ENCODE measurements at regions not wholly inside any gene's neighbourhood (a gene's known extent, or its start where the extent isn't known, plus 50 kb on each side); places are given as distances from the start of the nearest gene placed in this dataset.

DNA sequence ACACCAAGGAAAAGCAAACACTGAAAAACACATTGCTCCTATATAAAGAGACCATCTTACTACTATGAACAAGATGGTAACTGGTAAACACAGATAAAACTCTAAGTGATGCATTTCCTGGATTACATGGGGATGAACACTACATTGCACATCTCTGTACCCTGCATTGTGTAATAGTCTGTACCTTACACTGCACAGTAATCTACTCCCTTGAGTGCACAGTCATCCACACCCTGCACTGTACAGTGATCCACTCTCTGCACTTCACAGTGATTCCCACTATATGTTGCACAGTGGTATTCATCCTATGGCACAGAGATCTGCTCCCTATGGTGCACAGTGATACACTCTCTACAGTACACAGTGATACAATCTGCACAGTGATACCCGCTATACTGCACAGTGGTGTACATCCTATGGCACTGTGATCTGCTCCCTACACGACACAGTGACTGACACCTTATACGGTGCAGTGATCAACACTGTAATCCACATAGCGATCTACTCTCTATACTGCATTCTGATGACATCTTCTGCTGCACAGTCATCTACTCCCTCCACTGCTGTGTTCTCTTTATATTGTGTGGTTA, 462.2 kb upstream of the RGPD4 start:
- DNase-seq (ENCODE audit: low read depth) = no peak

- DNase-seq (ENCODE audit: low read depth) = no peak
Measured at GRCh38 chr2:107374249-107374648, 452.4 kb upstream of the RGPD4 start.

DNA sequence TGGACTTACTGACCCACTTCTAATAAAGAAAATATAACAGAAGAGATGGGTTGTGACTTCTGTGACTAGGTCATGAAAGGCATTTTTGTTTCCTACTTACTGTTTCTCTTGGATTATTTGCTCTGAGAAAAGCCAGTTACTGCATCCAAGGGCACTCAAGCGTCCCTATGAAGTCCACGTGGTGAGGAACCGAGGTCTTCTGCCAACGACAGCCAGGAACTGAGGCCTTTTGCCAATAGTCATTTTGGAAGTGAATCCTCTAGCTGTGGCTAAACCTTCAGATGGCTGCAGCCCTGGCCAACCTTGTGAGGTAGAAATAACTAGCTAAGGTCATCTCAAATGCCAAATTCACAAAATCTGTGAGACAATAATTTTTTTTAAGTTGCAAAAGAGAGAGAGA, 449.8 kb upstream of the RGPD4 start:
- no peak for DNase-seq (ENCODE audit: low read depth)

GRCh38 chr2:107380912-107381311, 445.8 kb upstream of the RGPD4 start:
- no peak for DNase-seq (ENCODE audit: low read depth)

DNA sequence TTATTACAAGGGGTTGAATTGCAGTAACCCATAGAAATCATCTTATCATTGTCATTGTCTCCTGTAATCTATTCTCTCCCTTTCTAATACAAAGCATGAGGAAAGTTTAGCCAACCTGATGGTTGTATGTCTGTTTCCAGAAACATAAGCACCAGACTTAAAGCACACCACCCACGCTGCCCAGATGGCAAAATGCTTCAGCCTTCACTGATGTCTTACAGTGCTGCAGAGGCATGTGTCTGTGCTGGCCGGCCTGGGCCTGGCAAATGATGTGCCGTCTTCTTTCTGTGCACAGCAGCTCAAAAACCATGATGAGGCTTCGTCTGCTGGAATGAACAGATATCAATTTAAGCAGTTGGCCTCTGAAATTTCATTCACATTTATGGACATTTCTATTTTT, 443.0 kb upstream of the RGPD4 start:
- DNase-seq (ENCODE audit: low read depth) = no peak

DNA sequence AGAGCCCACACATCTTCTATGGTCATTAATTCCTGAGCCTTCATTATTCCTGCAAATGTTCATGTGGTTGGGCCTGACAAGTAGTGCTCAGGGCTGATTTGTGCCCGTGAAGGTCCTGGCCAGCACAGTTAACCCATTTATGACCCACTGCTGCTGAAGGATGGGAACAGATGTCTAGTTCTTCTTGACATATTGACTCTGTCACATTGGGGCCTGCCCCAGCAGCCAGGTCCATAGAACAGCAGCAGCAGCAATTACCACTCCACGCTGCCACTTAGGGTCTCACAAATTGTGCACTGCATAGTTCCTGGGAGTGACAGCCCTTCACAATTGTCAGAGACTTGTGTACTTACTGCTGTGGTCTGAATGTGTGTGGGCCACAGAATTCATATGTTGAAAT, 442.3 kb upstream of the RGPD4 start:
- no peak for DNase-seq (ENCODE audit: low read depth)

DNA sequence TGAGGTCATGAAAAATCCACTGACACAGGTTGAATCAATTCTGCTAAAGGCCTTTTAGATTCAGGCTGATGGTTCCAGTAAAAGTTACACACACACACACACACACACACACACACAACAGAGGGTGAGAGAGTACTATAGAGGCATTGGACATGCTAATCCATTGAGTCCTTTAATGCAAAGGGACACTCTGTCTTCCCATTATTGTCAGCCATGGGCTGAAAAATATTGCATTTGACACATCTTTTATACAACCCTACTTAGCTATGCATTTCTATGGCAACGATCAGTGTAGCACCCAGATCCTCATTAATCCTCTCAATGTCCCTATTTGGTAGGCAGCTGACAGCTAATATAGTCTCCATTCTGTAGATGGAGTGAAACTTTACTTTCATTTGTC, 440.8 kb upstream of the RGPD4 start:
- no peak for DNase-seq (ENCODE audit: low read depth)

GRCh38 chr2:107392241-107392704, 434.4 kb upstream of the RGPD4 start:
- DNase-seq (ENCODE audit: low read depth) = no peak

DNA sequence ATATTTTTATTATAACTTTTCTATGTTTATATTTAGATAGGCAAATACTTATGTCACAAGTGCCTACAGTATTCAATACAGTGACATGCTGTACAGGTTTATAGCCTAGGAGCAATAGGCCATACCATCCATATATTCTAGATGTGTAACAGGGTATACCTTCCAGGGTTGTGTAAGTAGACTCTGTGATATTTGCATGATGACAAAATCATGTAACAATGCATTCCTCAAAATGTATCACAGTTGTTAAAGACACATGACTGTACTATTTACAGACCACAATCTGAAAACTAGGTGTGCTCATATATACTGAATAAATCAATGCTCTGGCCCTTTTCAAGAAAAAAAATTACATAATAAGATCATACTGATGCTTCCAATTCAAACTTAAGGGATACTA, 433.2 kb upstream of the RGPD4 start:
- DNase-seq (ENCODE audit: low read depth) = no peak

DNA sequence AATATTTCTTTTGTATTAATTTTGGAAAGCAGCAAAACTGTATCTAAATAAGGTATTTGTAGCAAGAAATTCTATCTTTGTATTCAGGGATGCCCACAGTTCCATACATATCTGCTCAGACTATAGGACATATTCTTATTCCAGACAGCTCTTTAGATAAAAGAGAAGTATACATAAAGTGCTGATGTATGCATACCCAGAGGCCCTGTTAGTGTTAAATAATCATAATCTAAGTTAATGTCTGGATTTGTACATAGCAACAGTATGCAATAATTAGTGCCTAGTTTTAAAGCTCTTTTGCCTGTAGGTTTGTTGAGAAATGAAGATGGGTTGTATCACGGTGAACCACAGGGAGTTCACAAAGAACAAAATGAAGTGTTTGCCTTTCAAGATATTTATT, 428.0 kb upstream of the RGPD4 start:
- no peak for DNase-seq (ENCODE audit: low read depth)

DNA sequence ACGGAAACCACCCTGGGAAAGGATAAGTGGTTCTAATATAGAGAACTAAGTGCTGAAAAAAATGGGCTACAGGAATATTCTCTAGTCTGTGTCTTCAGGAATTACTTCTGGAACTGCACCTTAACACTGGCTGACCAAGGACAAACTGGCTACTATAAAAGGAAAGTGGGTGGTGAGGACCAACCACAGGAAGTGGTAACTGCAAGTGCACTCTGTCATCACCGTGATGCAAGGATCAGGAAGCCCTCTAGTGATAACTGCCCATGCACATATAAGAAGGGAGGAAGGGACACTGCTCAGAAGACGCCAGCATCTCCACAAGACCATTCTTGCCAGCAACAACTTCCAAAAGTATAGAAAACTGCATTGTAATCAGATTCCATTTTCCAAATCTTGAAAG, 424.4 kb upstream of the RGPD4 start:
- DNase-seq (ENCODE audit: low read depth) = peak; percentile 32

GRCh38 chr2:107405261-107405660, 421.4 kb upstream of the RGPD4 start:
- no peak for DNase-seq (ENCODE audit: low read depth)

DNA sequence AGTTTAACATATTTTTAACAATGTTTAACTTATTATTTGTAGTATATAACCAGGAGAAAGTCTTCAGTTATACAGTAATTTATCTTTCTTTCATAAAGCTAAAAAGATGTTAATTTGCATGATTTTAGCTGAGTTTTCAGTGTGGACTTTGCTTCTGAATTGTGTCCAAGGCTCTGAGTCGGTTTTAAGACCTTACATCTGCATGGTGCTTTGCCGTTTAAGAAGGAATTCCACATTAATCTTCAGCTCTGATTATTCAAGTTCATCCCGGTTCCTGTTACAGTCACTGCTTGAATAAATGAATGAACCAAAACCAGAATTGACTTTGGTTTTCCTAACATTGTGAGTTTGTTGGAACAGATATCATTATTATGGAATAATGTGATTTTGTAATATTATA, 419.7 kb upstream of the RGPD4 start:
- no peak for DNase-seq (ENCODE audit: low read depth)

GRCh38 chr2:107407974-107408373, 418.7 kb upstream of the RGPD4 start:
- DNase-seq (ENCODE audit: low read depth) = no peak

DNA sequence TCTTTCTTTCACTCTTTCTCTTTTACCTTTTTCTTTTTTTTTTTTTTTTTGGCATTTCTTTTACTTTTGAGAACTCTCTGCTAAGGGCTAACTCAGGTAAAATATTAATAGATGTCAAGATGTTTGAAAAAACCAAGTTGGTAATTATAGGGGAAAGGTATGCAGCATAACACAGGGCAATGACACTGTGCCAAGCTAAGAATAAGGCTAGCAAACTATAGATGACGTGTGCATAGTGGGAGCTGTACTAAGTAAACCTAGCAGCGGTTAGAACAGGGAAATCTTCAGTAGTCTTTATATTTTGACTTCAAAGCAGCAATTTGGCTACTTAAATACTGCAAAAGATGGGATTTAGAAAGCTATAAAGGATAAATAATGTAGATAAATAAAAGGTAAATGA, 415.4 kb upstream of the RGPD4 start:
- DNase-seq (ENCODE audit: low read depth) = no peak

GRCh38 chr2:107412209-107412904, 414.3 kb upstream of the RGPD4 start:
- no peak for DNase-seq (ENCODE audit: low read depth)

- DNase-seq (ENCODE audit: low read depth) = no peak
Measured at GRCh38 chr2:107412981-107413380, 413.7 kb upstream of the RGPD4 start.

DNA sequence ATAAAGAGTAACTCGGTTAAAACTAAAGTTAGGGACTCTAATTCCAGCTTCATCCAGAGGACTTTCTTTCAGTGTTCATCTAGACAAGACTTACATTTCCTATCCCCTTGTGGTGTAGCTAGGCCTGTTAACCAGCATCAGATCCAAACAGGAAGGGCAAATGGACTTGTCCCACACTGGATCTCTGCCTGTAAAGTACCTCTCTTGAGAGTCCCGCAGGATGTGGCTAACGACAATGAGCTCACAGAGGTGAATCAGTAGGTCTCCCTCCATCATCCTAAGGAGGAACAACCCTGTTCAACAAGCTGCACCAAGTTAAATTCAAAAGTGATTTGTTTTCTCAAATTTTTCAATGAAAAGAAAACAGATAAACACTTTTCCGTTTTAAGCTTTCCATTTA, 412.3 kb upstream of the RGPD4 start:
- DNase-seq (ENCODE audit: low read depth) = peak; percentile 14

- no peak for DNase-seq (ENCODE audit: low read depth)
Measured at GRCh38 chr2:107418708-107419107, 408.0 kb upstream of the RGPD4 start.

GRCh38 chr2:107419191-107419590, 407.5 kb upstream of the RGPD4 start:
- no peak for DNase-seq (ENCODE audit: low read depth)

- no peak for DNase-seq (ENCODE audit: low read depth)
Measured at GRCh38 chr2:107428781-107429180, 397.9 kb upstream of the RGPD4 start.

DNA sequence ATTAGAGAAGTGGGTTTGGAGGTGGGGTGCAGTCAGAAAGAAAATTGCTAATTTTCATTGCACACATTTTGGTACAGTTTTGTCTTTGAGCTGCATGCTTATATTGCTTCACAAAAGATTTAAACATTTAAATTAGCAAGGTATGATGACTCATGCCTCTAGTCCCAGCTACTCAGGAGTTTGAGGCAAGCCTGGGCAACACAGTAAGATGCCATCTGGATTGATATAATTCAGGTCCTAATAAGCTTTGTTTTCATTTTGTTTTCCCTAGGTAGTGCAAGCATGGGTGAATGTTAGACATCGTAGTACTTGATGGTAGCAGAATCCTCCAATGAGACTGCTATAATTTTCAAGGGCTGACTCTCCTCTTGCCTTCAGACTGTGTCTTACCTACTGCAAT, 396.7 kb upstream of the RGPD4 start:
- DNase-seq (ENCODE audit: low read depth) = no peak

- DNase-seq (ENCODE audit: low read depth) = no peak
Measured at GRCh38 chr2:107430596-107431266, 396.0 kb upstream of the RGPD4 start.

Data from HT1080 (cell line).